ENCODE measurements at regions not wholly inside any gene's neighbourhood (a gene's known extent, or its start where the extent isn't known, plus 50 kb on each side); places are given as distances from the start of the nearest gene placed in this dataset.
"Not testable (repeated sequence)": the region's sequence is repeated elsewhere in the genome, so short reads cannot be mapped to it uniquely, and the experiment has no call there.

DNA sequence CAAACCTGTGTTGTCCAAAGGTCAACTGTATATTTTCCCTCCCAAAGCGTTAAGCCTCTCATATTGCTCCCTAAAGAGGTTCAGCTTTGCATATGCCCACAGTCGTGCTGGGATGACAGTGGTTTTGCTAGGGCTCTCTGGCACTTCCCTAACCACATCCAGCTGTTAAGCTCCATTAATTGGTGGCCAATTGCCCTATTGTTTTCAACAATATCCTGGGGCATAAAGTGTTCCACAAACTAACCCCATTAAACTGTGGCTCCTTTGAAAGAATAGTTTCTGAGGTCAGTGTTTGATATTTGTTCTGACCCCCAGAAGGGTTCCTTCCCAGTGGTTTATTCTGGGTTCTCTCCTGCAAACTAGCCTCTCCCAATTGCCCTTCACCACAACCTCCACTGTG lies 194.5 kb downstream of the HSD17B3 start:
- H3K79me2 ChIP-seq (ENCODE audit: control insufficient read depth, insufficient read depth, low read length), result no peaks in the 10 kb centered on the region
- H2AFZ ChIP-seq (ENCODE audit: low read length), result no peak overlapping the region
- no peak overlapping the region for H3K9ac ChIP-seq (ENCODE audit: insufficient read depth, low read length)
- H3K27me3 ChIP-seq (ENCODE audit: control insufficient read depth, insufficient read depth, low read length), result no peaks in the 10 kb centered on the region
- no peak overlapping the region for H3K4me2 ChIP-seq (ENCODE audit: extremely low read depth, insufficient read depth, low read length)
- no peak for DNase-seq (ENCODE audit: low read depth in 2 of 2)
- no peaks in the 10 kb centered on the region for H3K4me1 ChIP-seq (ENCODE audit: control insufficient read depth, extremely low read depth, insufficient read depth, low read length)
- TF ChIP-seq CTCF (conservative IDR thresholded peaks at IDR 0.05 in 1 of 2, IDR thresholded peaks at IDR 0.05 in 1 of 2; ENCODE audit: low read depth in 1 of 2, low read length in 2 of 2), result no peak
- no peak for TF ChIP-seq EZH2 (IDR thresholded peaks at IDR 0.05; ENCODE audit: low read length, missing control alignments)
- no peaks in the 10 kb centered on the region for H3K9me3 ChIP-seq (ENCODE audit: control insufficient read depth, insufficient read depth, low read depth, low read length)
- H3K36me3 ChIP-seq (ENCODE audit: control insufficient read depth, insufficient read depth, low read length), result no peaks in the 10 kb centered on the region
- no peaks in the 10 kb centered on the region for H4K20me1 ChIP-seq (ENCODE audit: control insufficient read depth, extremely low read depth, insufficient read depth, low read length)
- H3K4me3 ChIP-seq (replicated peaks in 1 of 4; ENCODE audit: control extremely low read depth in 1 of 4, insufficient read depth in 1 of 4, low read depth in 3 of 4, low read length in 4 of 4), result no peak overlapping the region
- H3K27ac ChIP-seq (ENCODE audit: insufficient read depth, low read length), result no peak overlapping the region

- no peaks in the 10 kb centered on the region for H3K4me1 ChIP-seq (ENCODE audit: control insufficient read depth, extremely low read depth, insufficient read depth, low read length)
- H3K9ac ChIP-seq (ENCODE audit: insufficient read depth, low read length), result no peak overlapping the region
- H3K27ac ChIP-seq (ENCODE audit: insufficient read depth, low read length), result no peak overlapping the region
- H2AFZ ChIP-seq (ENCODE audit: low read length), result no peak overlapping the region
- no peak overlapping the region for H3K4me3 ChIP-seq (replicated peaks in 1 of 4; ENCODE audit: control extremely low read depth in 1 of 4, insufficient read depth in 1 of 4, low read depth in 3 of 4, low read length in 4 of 4)
- no peak overlapping the region for H3K4me2 ChIP-seq (ENCODE audit: extremely low read depth, insufficient read depth, low read length)
- H4K20me1 ChIP-seq (ENCODE audit: control insufficient read depth, extremely low read depth, insufficient read depth, low read length), result no peaks in the 10 kb centered on the region
- no peaks in the 10 kb centered on the region for H3K79me2 ChIP-seq (ENCODE audit: control insufficient read depth, insufficient read depth, low read length)
- H3K27me3 ChIP-seq (ENCODE audit: control insufficient read depth, insufficient read depth, low read length), result peaks cover 5% of the 10 kb centered on the region
- no peaks in the 10 kb centered on the region for H3K9me3 ChIP-seq (ENCODE audit: control insufficient read depth, insufficient read depth, low read depth, low read length)
- no peaks in the 10 kb centered on the region for H3K36me3 ChIP-seq (ENCODE audit: control insufficient read depth, insufficient read depth, low read length)
- TF ChIP-seq CTCF (conservative IDR thresholded peaks at IDR 0.05 in 1 of 2, IDR thresholded peaks at IDR 0.05 in 1 of 2; ENCODE audit: low read depth in 1 of 2, low read length in 2 of 2) (no peak), EZH2 (IDR thresholded peaks at IDR 0.05; ENCODE audit: low read length, missing control alignments) (no peak)
- DNase-seq (ENCODE audit: low read depth in 2 of 2), result peak; percentile 19 to 23
Observed at GRCh38 chr9:96100385-96101300, 201.3 kb downstream of the HSD17B3 start.

DNA sequence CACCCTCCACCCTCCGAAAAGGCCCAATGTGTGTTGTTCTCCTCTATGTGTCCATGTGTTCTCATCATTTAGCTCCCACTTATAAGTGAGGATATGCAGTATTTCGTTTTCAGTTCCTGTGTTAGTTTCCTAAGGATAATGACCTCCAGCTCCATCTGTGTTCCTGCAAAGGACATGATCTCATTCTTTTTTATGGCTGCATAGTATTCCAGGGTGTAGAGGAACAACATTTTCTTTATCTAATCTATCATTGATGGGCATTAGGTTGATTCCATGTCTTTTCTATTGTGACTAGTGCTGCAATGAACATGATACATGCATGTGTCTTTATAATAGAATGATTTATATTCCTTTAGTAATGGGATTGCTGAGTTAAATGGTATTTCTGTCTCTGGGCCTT lies 211.3 kb downstream of the HSD17B3 start:
- H3K27me3 ChIP-seq (ENCODE audit: control insufficient read depth, insufficient read depth, low read length); H3K4me1 ChIP-seq (ENCODE audit: control insufficient read depth, extremely low read depth, insufficient read depth, low read length); H3K79me2 ChIP-seq (ENCODE audit: control insufficient read depth, insufficient read depth, low read length); H3K9me3 ChIP-seq (ENCODE audit: control insufficient read depth, insufficient read depth, low read depth, low read length); H3K36me3 ChIP-seq (ENCODE audit: control insufficient read depth, insufficient read depth, low read length); H3K9ac ChIP-seq (ENCODE audit: insufficient read depth, low read length); H3K4me3 ChIP-seq (replicated peaks in 1 of 4; ENCODE audit: control extremely low read depth in 1 of 4, insufficient read depth in 1 of 4, low read depth in 3 of 4, low read length in 4 of 4); H3K4me2 ChIP-seq (ENCODE audit: extremely low read depth, insufficient read depth, low read length); H2AFZ ChIP-seq (ENCODE audit: low read length); DNase-seq (ENCODE audit: low read depth in 2 of 2); H4K20me1 ChIP-seq (ENCODE audit: control insufficient read depth, extremely low read depth, insufficient read depth, low read length); H3K27ac ChIP-seq (ENCODE audit: insufficient read depth, low read length): not testable (repeated sequence)
